IMR-90 (cell line): ENCODE measurements at regions not wholly inside any gene's neighbourhood (a gene's known extent, or its start where the extent isn't known, plus 50 kb on each side); places are given as distances from the start of the nearest gene placed in this dataset.

ENCODE experiments used
- ATAC-seq: fragments of 200-7000 bp; cut with Tn5 transposase; 2 replicates; pipeline ENCODE4 v1.9.1; 2020; ENCODE audit warnings: low read depth, mild to moderate bottlenecking, moderate library complexity
- BruUV-seq: library from RNA; stranded (reverse); fragments of 400-500 nt; replicated peaks from 2 replicates; lab custom pipeline; 2021; lab: Mats Ljungman, UMichigan
- CTCF ChIA-PET: fragments of 300-600 bp; formaldehyde crosslinking; extraction: SDS; loops from one replicate; lab custom pipeline; 2021; ENCODE audit warnings: antibody characterized with exemption; lab: Yijun Ruan, JAX
- POLR2A ChIA-PET: fragments of 300-600 bp; sonication (Branson Sonifier 250); formaldehyde crosslinking; loops from one replicate; lab custom pipeline; 2022; ENCODE audit warnings: antibody characterized with exemption; ENCODE audit not compliant: unreplicated experiment; lab: Charles Lee
- DNase-seq: peaks from one replicate; pipeline ENCODE4 v3.0.0; 2013
- H2AFZ ChIP-seq: replicated peaks from 2 replicates; pipeline ENCODE3; 2013; ENCODE audit warnings: low read length, mild to moderate bottlenecking; ENCODE audit not compliant: poor library complexity
- H2AK5ac ChIP-seq: 2 replicates; pipeline ENCODE4 v1.6.1; 2013; ENCODE audit warnings: low read depth, low read length, inconsistent platforms
- H2AK9ac ChIP-seq: replicated peaks from 2 replicates; pipeline ENCODE3; 2013; ENCODE audit warnings: mild to moderate bottlenecking, low read depth, low read length, moderate library complexity; ENCODE audit not compliant: poor library complexity
- H2BK120ac ChIP-seq: 2 replicates; pipeline ENCODE4 v1.6.1; 2013; ENCODE audit warnings: low read depth, low read length, inconsistent platforms
- H2BK15ac ChIP-seq: 3 replicates; pipeline ENCODE4 v1.6.1; 2013; ENCODE audit warnings: low read depth, low read length, inconsistent platforms
- H2BK20ac ChIP-seq: 2 replicates; pipeline ENCODE4 v1.6.1; 2013; ENCODE audit warnings: low read depth, mild to moderate bottlenecking, inconsistent platforms, low read length, moderate library complexity
- H2BK5ac ChIP-seq: 2 replicates; pipeline ENCODE4 v1.6.1; 2013; ENCODE audit warnings: mild to moderate bottlenecking, low read depth, low read length, inconsistent platforms; ENCODE audit not compliant: poor library complexity, severe bottlenecking
- H3K14ac ChIP-seq: replicated peaks from 2 replicates; pipeline ENCODE4 v1.6.1; 2013; ENCODE audit warnings: low read depth, low read length, inconsistent platforms
- H3K18ac ChIP-seq: 2 replicates; pipeline ENCODE4 v1.6.1; 2013; ENCODE audit warnings: low read depth, low read length, control low read depth
- H3K23ac ChIP-seq: 2 replicates; pipeline ENCODE4 v1.6.1; 2013; ENCODE audit warnings: low read depth, low read length, inconsistent platforms
- H3K27ac ChIP-seq: 2 replicates; pipeline ENCODE4 v1.5.1; 2013; ENCODE audit warnings: mild to moderate bottlenecking, control low read depth, low read length; ENCODE audit not compliant: insufficient read depth
- H3K27me3 ChIP-seq: 2 replicates; pipeline ENCODE4 v1.6.1; 2013; ENCODE audit warnings: low read length; ENCODE audit not compliant: control insufficient read depth, insufficient read depth
- H3K36me3 ChIP-seq: 2 replicates; pipeline ENCODE4 v1.6.1; 2013; ENCODE audit warnings: low read length, mixed read lengths; ENCODE audit not compliant: control insufficient read depth, insufficient read depth
- H3K4ac ChIP-seq: 2 replicates; pipeline ENCODE4 v1.6.1; 2013; ENCODE audit warnings: low read depth, low read length, inconsistent platforms
- H3K4me1 ChIP-seq: 2 replicates; pipeline ENCODE4 v1.6.1; 2013; ENCODE audit warnings: low read length, mixed read lengths; ENCODE audit not compliant: control insufficient read depth, insufficient read depth
- H3K4me2 ChIP-seq: 2 replicates; pipeline ENCODE4 v1.6.1; 2013; ENCODE audit warnings: low read depth, mild to moderate bottlenecking, control low read depth, low read length, moderate library complexity
- H3K4me3 ChIP-seq: 2 replicates; pipeline ENCODE4 v1.5.1; 2013; ENCODE audit warnings: low read depth, mild to moderate bottlenecking, control low read depth, low read length, moderate library complexity; ENCODE audit not compliant: insufficient read depth
- H3K56ac ChIP-seq: 2 replicates; pipeline ENCODE4 v1.6.1; 2013; ENCODE audit warnings: low read length, inconsistent platforms; ENCODE audit not compliant: insufficient read depth; ENCODE audit errors: extremely low read depth
- H3K79me1 ChIP-seq, 2 experiments: 2 replicates each; pipeline ENCODE4 v1.6.1; 2013; ENCODE audit warnings: low read length in 2 of 2, inconsistent platforms in 1 of 2, low read depth in 1 of 2
- H3K9ac ChIP-seq: 2 replicates; pipeline ENCODE4 v1.6.1; 2013; ENCODE audit warnings: low read depth, low read length, control low read depth
- H3K9me1 ChIP-seq: 2 replicates; pipeline ENCODE4 v1.6.1; 2013; ENCODE audit warnings: low read length, inconsistent platforms; ENCODE audit not compliant: insufficient read depth
- H3K9me3 ChIP-seq: 2 replicates; pipeline ENCODE4 v1.6.1; 2013; ENCODE audit warnings: low read length; ENCODE audit not compliant: control insufficient read depth, insufficient read depth
- H4K20me1 ChIP-seq: 2 replicates; pipeline ENCODE4 v1.6.1; 2013; ENCODE audit warnings: low read length, inconsistent platforms; ENCODE audit not compliant: insufficient read depth
- H4K5ac ChIP-seq: 2 replicates; pipeline ENCODE4 v1.6.1; 2013; ENCODE audit warnings: mild to moderate bottlenecking, low read depth, low read length, control low read depth
- H4K8ac ChIP-seq, 2 experiments: 2 replicates each; pipeline ENCODE4 v1.6.1; 2013; ENCODE audit warnings: low read depth in 2 of 2, low read length in 2 of 2, control low read depth in 1 of 2, inconsistent platforms in 1 of 2
- H4K91ac ChIP-seq: 2 replicates; pipeline ENCODE4 v1.6.1; 2013; ENCODE audit warnings: low read depth, low read length, inconsistent platforms; ENCODE audit not compliant: insufficient read depth
- BHLHE40 ChIP-seq: fragments of 150-350 bp; IDR thresholded peaks from 2 replicates; pipeline ENCODE4 v1.6.1; 2016; ENCODE audit warnings: mild to moderate bottlenecking, low read depth, low read length
- CEBPB ChIP-seq: IDR thresholded peaks from 2 replicates; pipeline ENCODE4 v1.6.1; 2012; ENCODE audit warnings: low read depth, low read length, improper control_type of control experiment
- CHD1 ChIP-seq: IDR thresholded peaks from 2 replicates; pipeline ENCODE4 v1.6.1; 2012; ENCODE audit warnings: low read depth, low read length, improper control_type of control experiment
- FOS ChIP-seq: fragments of 150-350 bp; IDR thresholded peaks from 2 replicates; pipeline ENCODE4 v1.6.1; 2016; ENCODE audit warnings: low read depth, low read length
- MAFK ChIP-seq: IDR thresholded peaks from 2 replicates; pipeline ENCODE4 v1.6.1; 2012; ENCODE audit warnings: low read depth, low read length, improper control_type of control experiment
- MAZ ChIP-seq: IDR thresholded peaks from 2 replicates; pipeline ENCODE4 v1.6.1; 2012; ENCODE audit warnings: low read depth, mild to moderate bottlenecking, low read length, improper control_type of control experiment, moderate library complexity, borderline replicate concordance
- MXI1 ChIP-seq: IDR thresholded peaks from 2 replicates; pipeline ENCODE4 v1.6.1; 2012; ENCODE audit warnings: low read depth, mild to moderate bottlenecking, low read length, moderate library complexity, borderline replicate concordance
- NFE2L2 ChIP-seq: fragments of 150-350 bp; IDR thresholded peaks from 2 replicates; pipeline ENCODE4 v1.6.1; 2016; ENCODE audit warnings: low read depth, mild to moderate bottlenecking, low read length
- POLR2A ChIP-seq: IDR thresholded peaks from 2 replicates; pipeline ENCODE4 v1.6.1; 2012; ENCODE audit warnings: mild to moderate bottlenecking, low read depth, low read length
- RAD21 ChIP-seq: IDR thresholded peaks from 2 replicates; pipeline ENCODE4 v1.6.1; 2012; ENCODE audit warnings: low read length, improper control_type of control experiment
- RCOR1 ChIP-seq: IDR thresholded peaks from 2 replicates; pipeline ENCODE4 v1.6.1; 2012; ENCODE audit warnings: mild to moderate bottlenecking, low read length, improper control_type of control experiment; ENCODE audit not compliant: insufficient replicate concordance
- RFX5 ChIP-seq: IDR thresholded peaks from 2 replicates; pipeline ENCODE4 v1.8.0; 2012; ENCODE audit warnings: low read depth, mild to moderate bottlenecking, low read length, moderate library complexity
- SMC3 ChIP-seq: fragments of 150-350 bp; IDR thresholded peaks from 2 replicates; pipeline ENCODE4 v1.6.1; 2016; ENCODE audit warnings: low read depth, mild to moderate bottlenecking, antibody characterized with exemption, low read length, moderate library complexity
- WGBS, 2 experiments: methylation state at CpG; one replicate each; pipeline versions ENCODE4 v1.1.5 to v1.1.7; 2013; ENCODE audit warnings: missing lambda C conversion rate in 2 of 2; ENCODE audit not compliant: insufficient read length in 1 of 2; ENCODE audit errors: extremely low coverage in 2 of 2; 5-methylcytosine and 5-hydroxymethylcytosine counted together
- dilution Hi-C: fragments of 300-500 bp; cut with HindIII; formaldehyde crosslinking; loops from one replicate; pipeline ENCODE4 v1.14.3; 2018; ENCODE audit warnings: low sequenced_read_pairs; ENCODE audit not compliant: unreplicated experiment
- in situ Hi-C: fragments of 300-500 bp; cut with MboI; formaldehyde crosslinking; loops from 3 replicates; pipeline ENCODE4 v1.14.3; 2019; ENCODE audit warnings: low sequenced_read_pairs, inconsistent platforms, mixed read lengths
- intact Hi-C: fragments of 100-400 bp; cut with micrococcal nuclease; formaldehyde crosslinking; loops from 2 replicates; pipeline ENCODE4 v1.10.0; 2022
- TF ChIP-seq, protein P1 (sequence below): conservative IDR thresholded peaks from 2 replicates; pipeline ENCODE4 v1.5.1; 2012; ENCODE audit warnings: mild to moderate bottlenecking, low read depth, low read length, improper control_type of control experiment
- TF ChIP-seq, protein P2 (sequence below): fragments of 150-350 bp; IDR thresholded peaks from 2 replicates; pipeline ENCODE4 v1.6.1; 2017; ENCODE audit warnings: mild to moderate bottlenecking, antibody characterized with exemption, low read length, low read depth
- TF ChIP-seq, protein P3 (sequence below): fragments of 150-350 bp; IDR thresholded peaks from 2 replicates; pipeline ENCODE4 v1.6.1; 2016; ENCODE audit warnings: low read depth, mild to moderate bottlenecking, low read length, moderate library complexity, borderline replicate concordance

DNA sequence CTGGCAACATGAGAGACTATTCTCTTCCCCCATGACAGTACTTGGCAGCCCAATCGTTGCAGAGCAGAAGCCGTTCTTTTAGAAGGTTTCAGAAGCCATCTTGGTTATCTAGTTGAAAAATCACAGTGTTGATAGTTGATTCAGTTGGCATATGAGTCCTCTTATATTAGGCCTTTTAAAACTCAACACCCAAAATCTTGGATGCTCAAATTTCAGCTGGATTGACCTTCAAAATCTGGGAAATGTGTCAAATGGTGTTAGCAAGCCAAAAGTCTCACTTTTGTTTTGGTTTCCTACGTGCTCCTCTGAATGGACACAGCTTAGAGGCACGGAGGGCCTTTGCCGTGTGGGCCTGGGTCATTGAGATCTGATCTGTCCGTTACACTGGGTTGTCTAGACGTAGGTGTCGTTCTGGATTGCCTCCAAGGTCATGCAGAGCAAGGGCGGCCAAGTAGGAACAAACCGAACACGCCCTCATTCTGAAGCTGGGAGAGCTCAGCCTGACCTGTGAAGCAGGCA is 59.3 kb upstream of the BMPER start:
- no TSS peak for BruUV-seq
- H2BK5ac ChIP-seq, result no peak overlapping the region
- H3K9me3 ChIP-seq, result no peaks in the 10 kb centered on the region
- no peak overlapping the region for H2AK9ac ChIP-seq
- H3K4ac ChIP-seq, result no peak overlapping the region
- peaks cover 20% of the 10 kb centered on the region for H3K27me3 ChIP-seq
- dilution Hi-C loops (no loop called here), intact Hi-C loops (no loop called here), in situ Hi-C loops (no loop called here)
- no peak overlapping the region for H3K56ac ChIP-seq
- H4K8ac ChIP-seq, result no peak overlapping the region
- H3K4me2 ChIP-seq, result no peak overlapping the region
- H4K20me1 ChIP-seq, result no peaks in the 10 kb centered on the region
- H3K79me1 ChIP-seq, result no peaks in the 10 kb centered on the region
- no peak overlapping the region for H4K5ac ChIP-seq
- ATAC-seq, result no peak
- ChIA-PET POLR2A (no interaction called here), CTCF (no interaction called here)
- H3K27ac ChIP-seq, result no peak overlapping the region
- no peak overlapping the region for H2BK15ac ChIP-seq
- 76% methylated on average over 9 of the region's 11 CpGs; no CpG with 5 or more reads in 1 of the 2 experiments for WGBS, 2 experiments
- no peaks in the 10 kb centered on the region for H3K4me1 ChIP-seq
- no peak overlapping the region for H2AFZ ChIP-seq
- no peak overlapping the region for H2AK5ac ChIP-seq
- no peak overlapping the region for H3K23ac ChIP-seq
- peak overlapping the region; percentile 37; the same call in 1 of the 2 replicates for H3K18ac ChIP-seq
- no peak overlapping the region for H4K91ac ChIP-seq
- no peaks in the 10 kb centered on the region; the same call in 1 of the 2 replicates for H3K9me1 ChIP-seq
- H3K14ac ChIP-seq, result no peak overlapping the region
- H3K9ac ChIP-seq, result no peak overlapping the region
- no peak overlapping the region for H2BK20ac ChIP-seq
- H2BK120ac ChIP-seq, result no peak overlapping the region
- TF ChIP-seq, protein P1, sequence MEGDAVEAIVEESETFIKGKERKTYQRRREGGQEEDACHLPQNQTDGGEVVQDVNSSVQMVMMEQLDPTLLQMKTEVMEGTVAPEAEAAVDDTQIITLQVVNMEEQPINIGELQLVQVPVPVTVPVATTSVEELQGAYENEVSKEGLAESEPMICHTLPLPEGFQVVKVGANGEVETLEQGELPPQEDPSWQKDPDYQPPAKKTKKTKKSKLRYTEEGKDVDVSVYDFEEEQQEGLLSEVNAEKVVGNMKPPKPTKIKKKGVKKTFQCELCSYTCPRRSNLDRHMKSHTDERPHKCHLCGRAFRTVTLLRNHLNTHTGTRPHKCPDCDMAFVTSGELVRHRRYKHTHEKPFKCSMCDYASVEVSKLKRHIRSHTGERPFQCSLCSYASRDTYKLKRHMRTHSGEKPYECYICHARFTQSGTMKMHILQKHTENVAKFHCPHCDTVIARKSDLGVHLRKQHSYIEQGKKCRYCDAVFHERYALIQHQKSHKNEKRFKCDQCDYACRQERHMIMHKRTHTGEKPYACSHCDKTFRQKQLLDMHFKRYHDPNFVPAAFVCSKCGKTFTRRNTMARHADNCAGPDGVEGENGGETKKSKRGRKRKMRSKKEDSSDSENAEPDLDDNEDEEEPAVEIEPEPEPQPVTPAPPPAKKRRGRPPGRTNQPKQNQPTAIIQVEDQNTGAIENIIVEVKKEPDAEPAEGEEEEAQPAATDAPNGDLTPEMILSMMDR, result no peak
- TF ChIP-seq RFX5, result no peak
- no peak for TF ChIP-seq MAFK
- TF ChIP-seq, protein P2, sequence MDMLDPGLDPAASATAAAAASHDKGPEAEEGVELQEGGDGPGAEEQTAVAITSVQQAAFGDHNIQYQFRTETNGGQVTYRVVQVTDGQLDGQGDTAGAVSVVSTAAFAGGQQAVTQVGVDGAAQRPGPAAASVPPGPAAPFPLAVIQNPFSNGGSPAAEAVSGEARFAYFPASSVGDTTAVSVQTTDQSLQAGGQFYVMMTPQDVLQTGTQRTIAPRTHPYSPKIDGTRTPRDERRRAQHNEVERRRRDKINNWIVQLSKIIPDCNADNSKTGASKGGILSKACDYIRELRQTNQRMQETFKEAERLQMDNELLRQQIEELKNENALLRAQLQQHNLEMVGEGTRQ, result no peak
- TF ChIP-seq RAD21, result no peak
- TF ChIP-seq SMC3, result no peak
- TF ChIP-seq FOS, result no peak
- TF ChIP-seq MAZ, result no peak
- no peak for TF ChIP-seq CEBPB
- TF ChIP-seq CHD1, result no peak
- no peak for TF ChIP-seq BHLHE40
- TF ChIP-seq NFE2L2, result no peak
- no peak for TF ChIP-seq RCOR1
- TF ChIP-seq POLR2A, result no peak
- no peak for TF ChIP-seq MXI1
- TF ChIP-seq, protein P3, sequence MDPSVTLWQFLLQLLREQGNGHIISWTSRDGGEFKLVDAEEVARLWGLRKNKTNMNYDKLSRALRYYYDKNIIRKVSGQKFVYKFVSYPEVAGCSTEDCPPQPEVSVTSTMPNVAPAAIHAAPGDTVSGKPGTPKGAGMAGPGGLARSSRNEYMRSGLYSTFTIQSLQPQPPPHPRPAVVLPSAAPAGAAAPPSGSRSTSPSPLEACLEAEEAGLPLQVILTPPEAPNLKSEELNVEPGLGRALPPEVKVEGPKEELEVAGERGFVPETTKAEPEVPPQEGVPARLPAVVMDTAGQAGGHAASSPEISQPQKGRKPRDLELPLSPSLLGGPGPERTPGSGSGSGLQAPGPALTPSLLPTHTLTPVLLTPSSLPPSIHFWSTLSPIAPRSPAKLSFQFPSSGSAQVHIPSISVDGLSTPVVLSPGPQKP, result no peak
- no peaks in the 10 kb centered on the region for H3K36me3 ChIP-seq
- H3K4me3 ChIP-seq, result no peak overlapping the region
- DNase-seq, result peak; percentile 13
